ENCODE measurements at regions not wholly inside any gene's neighbourhood (a gene's known extent, or its start where the extent isn't known, plus 50 kb on each side); places are given as distances from the start of the nearest gene placed in this dataset.

- H3K14ac ChIP-seq (ENCODE audit: low read length) = no peak overlapping the region
- H3K18ac ChIP-seq (ENCODE audit: low read length) = no peak overlapping the region
- no peaks in the 10 kb centered on the region for H3K9me3 ChIP-seq (ENCODE audit: insufficient read depth, low read depth, low read length)
- H3K27ac ChIP-seq (ENCODE audit: low read depth, low read length) = no peak overlapping the region
- no peak overlapping the region for H2AK5ac ChIP-seq (ENCODE audit: low read length)
- H3K79me1 ChIP-seq (ENCODE audit: low read length) = no peaks in the 10 kb centered on the region
- no peak overlapping the region for H3K4me3 ChIP-seq (ENCODE audit: low read depth, low read length)
- no peak overlapping the region for H2AFZ ChIP-seq (ENCODE audit: insufficient read depth, low read length, poor library complexity)
- H3K27me3 ChIP-seq (ENCODE audit: insufficient read depth, low read length) = no peaks in the 10 kb centered on the region
- H3K4me2 ChIP-seq (ENCODE audit: low read length) = no peak overlapping the region
- H2BK5ac ChIP-seq (ENCODE audit: low read depth, low read length, poor library complexity) = no peak overlapping the region
- no peak for DNase-seq
- no peak overlapping the region for H4K8ac ChIP-seq (ENCODE audit: low read depth, low read length)
- no CpG with 5 or more reads among the region's 10 CpGs for WGBS (ENCODE audit: extremely low coverage, insufficient coverage, insufficient read length)
- H4K91ac ChIP-seq (ENCODE audit: low read depth, low read length) = no peak overlapping the region
- H2BK120ac ChIP-seq (ENCODE audit: insufficient read depth, low read length, poor library complexity) = no peak overlapping the region
- no peak overlapping the region for H2BK12ac ChIP-seq (ENCODE audit: low read length)
- H3K23ac ChIP-seq (ENCODE audit: low read length) = no peak overlapping the region
- no peaks in the 10 kb centered on the region for H3K79me2 ChIP-seq (ENCODE audit: control insufficient read depth, insufficient read depth, low read length, poor library complexity)
- no peaks in the 10 kb centered on the region for H3K36me3 ChIP-seq (ENCODE audit: control insufficient read depth in 1 of 2, insufficient read depth in 2 of 2, low read length in 2 of 2)
- H3K4ac ChIP-seq (ENCODE audit: low read depth, low read length) = no peak overlapping the region
- peaks cover 0 to 3% of the 10 kb centered on the region in 2 experiments for H3K4me1 ChIP-seq (ENCODE audit: control insufficient read depth in 1 of 2, insufficient read depth in 2 of 2, low read length in 2 of 2)
- no peak overlapping the region for H3K9ac ChIP-seq (ENCODE audit: low read length)
- H4K12ac ChIP-seq (ENCODE audit: low read depth, low read length) = no peak overlapping the region
These were observed 614.5 kb upstream of the LCORL start for GRCh38 chr4:18636001-18636585.

GRCh38 chr4:18635531-18635930 lies 614.0 kb upstream of the LCORL start:
- H3K14ac ChIP-seq (ENCODE audit: low read length) = no peak overlapping the region
- no peak overlapping the region for H3K4me2 ChIP-seq (ENCODE audit: low read length)
- H4K12ac ChIP-seq (ENCODE audit: low read depth, low read length) = no peak overlapping the region
- H3K4me3 ChIP-seq (ENCODE audit: low read depth, low read length) = no peak overlapping the region
- DNase-seq = no peak
- no peak overlapping the region for H2BK5ac ChIP-seq (ENCODE audit: low read depth, low read length, poor library complexity)
- no peaks in the 10 kb centered on the region for H3K79me2 ChIP-seq (ENCODE audit: control insufficient read depth, insufficient read depth, low read length, poor library complexity)
- whole genome bisulfite sequencing (ENCODE audit: extremely low coverage, insufficient coverage, insufficient read length) = no CpG with 5 or more reads among the region's 3 CpGs
- H2AFZ ChIP-seq (ENCODE audit: insufficient read depth, low read length, poor library complexity) = no peak overlapping the region
- H3K23ac ChIP-seq (ENCODE audit: low read length) = no peak overlapping the region
- no peak overlapping the region for H3K4ac ChIP-seq (ENCODE audit: low read depth, low read length)
- H2AK5ac ChIP-seq (ENCODE audit: low read length) = no peak overlapping the region
- no peak overlapping the region for H3K18ac ChIP-seq (ENCODE audit: low read length)
- H3K36me3 ChIP-seq (ENCODE audit: control insufficient read depth in 1 of 2, insufficient read depth in 2 of 2, low read length in 2 of 2) = no peaks in the 10 kb centered on the region
- peaks cover 0 to 3% of the 10 kb centered on the region in 2 experiments for H3K4me1 ChIP-seq (ENCODE audit: control insufficient read depth in 1 of 2, insufficient read depth in 2 of 2, low read length in 2 of 2)
- H3K27ac ChIP-seq (ENCODE audit: low read depth, low read length) = no peak overlapping the region
- H3K27me3 ChIP-seq (ENCODE audit: insufficient read depth, low read length) = no peaks in the 10 kb centered on the region
- no peak overlapping the region for H3K9ac ChIP-seq (ENCODE audit: low read length)
- H4K91ac ChIP-seq (ENCODE audit: low read depth, low read length) = no peak overlapping the region
- no peak overlapping the region for H2BK12ac ChIP-seq (ENCODE audit: low read length)
- no peak overlapping the region for H4K8ac ChIP-seq (ENCODE audit: low read depth, low read length)
- H2BK120ac ChIP-seq (ENCODE audit: insufficient read depth, low read length, poor library complexity) = no peak overlapping the region
- H3K9me3 ChIP-seq (ENCODE audit: insufficient read depth, low read depth, low read length) = peaks cover 5% of the 10 kb centered on the region
- no peaks in the 10 kb centered on the region for H3K79me1 ChIP-seq (ENCODE audit: low read length)

- no peak overlapping the region for H3K18ac ChIP-seq (ENCODE audit: low read length)
- no peak overlapping the region for H3K14ac ChIP-seq (ENCODE audit: low read length)
- H3K4me2 ChIP-seq (ENCODE audit: low read length) = no peak overlapping the region
- H3K9ac ChIP-seq (ENCODE audit: low read length) = no peak overlapping the region
- H3K27me3 ChIP-seq (ENCODE audit: insufficient read depth, low read length) = no peaks in the 10 kb centered on the region
- no peaks in the 10 kb centered on the region for H3K36me3 ChIP-seq (ENCODE audit: control insufficient read depth in 1 of 2, insufficient read depth in 2 of 2, low read length in 2 of 2)
- H3K4ac ChIP-seq (ENCODE audit: low read depth, low read length) = no peak overlapping the region
- no peak overlapping the region for H2BK120ac ChIP-seq (ENCODE audit: insufficient read depth, low read length, poor library complexity)
- H3K27ac ChIP-seq (ENCODE audit: low read depth, low read length) = no peak overlapping the region
- no peak overlapping the region for H2BK5ac ChIP-seq (ENCODE audit: low read depth, low read length, poor library complexity)
- H4K8ac ChIP-seq (ENCODE audit: low read depth, low read length) = no peak overlapping the region
- no peak overlapping the region for H4K12ac ChIP-seq (ENCODE audit: low read depth, low read length)
- H2BK12ac ChIP-seq (ENCODE audit: low read length) = no peak overlapping the region
- no peak overlapping the region for H3K4me3 ChIP-seq (ENCODE audit: low read depth, low read length)
- H2AFZ ChIP-seq (ENCODE audit: insufficient read depth, low read length, poor library complexity) = no peak overlapping the region
- no peak for DNase-seq
- H3K79me2 ChIP-seq (ENCODE audit: control insufficient read depth, insufficient read depth, low read length, poor library complexity) = no peaks in the 10 kb centered on the region
- H3K4me1 ChIP-seq (ENCODE audit: control insufficient read depth in 1 of 2, insufficient read depth in 2 of 2, low read length in 2 of 2) = peaks cover 0 to 3% of the 10 kb centered on the region in 2 experiments
- no peak overlapping the region for H3K23ac ChIP-seq (ENCODE audit: low read length)
- no peak overlapping the region for H4K91ac ChIP-seq (ENCODE audit: low read depth, low read length)
- H2AK5ac ChIP-seq (ENCODE audit: low read length) = no peak overlapping the region
- H3K79me1 ChIP-seq (ENCODE audit: low read length) = no peaks in the 10 kb centered on the region
- H3K9me3 ChIP-seq (ENCODE audit: insufficient read depth, low read depth, low read length) = peaks cover 8% of the 10 kb centered on the region
These were observed 610.0 kb upstream of the LCORL start for GRCh38 chr4:18631586-18631985.

GRCh38 chr4:18630218-18631110 lies 608.9 kb upstream of the LCORL start:
- Histone ChIP-seq H2AFZ (ENCODE audit: insufficient read depth, low read length, poor library complexity) (no peak overlapping the region), H3K4ac (ENCODE audit: low read depth, low read length) (no peak overlapping the region), H4K12ac (ENCODE audit: low read depth, low read length) (no peak overlapping the region), H2BK12ac (ENCODE audit: low read length) (no peak overlapping the region), H2AK5ac (ENCODE audit: low read length) (no peak overlapping the region), H3K79me1 (ENCODE audit: low read length) (no peaks in the 10 kb centered on the region), H4K8ac (ENCODE audit: low read depth, low read length) (no peak overlapping the region), H3K9me3 (ENCODE audit: insufficient read depth, low read depth, low read length) (peaks cover 8% of the 10 kb centered on the region), H3K14ac (ENCODE audit: low read length) (no peak overlapping the region), H4K91ac (ENCODE audit: low read depth, low read length) (no peak overlapping the region), H3K18ac (ENCODE audit: low read length) (no peak overlapping the region), H3K9ac (ENCODE audit: low read length) (no peak overlapping the region), H3K23ac (ENCODE audit: low read length) (no peak overlapping the region), H2BK120ac (ENCODE audit: insufficient read depth, low read length, poor library complexity) (no peak overlapping the region), H3K4me1 (ENCODE audit: control insufficient read depth in 1 of 2, insufficient read depth in 2 of 2, low read length in 2 of 2) (peaks cover 0 to 3% of the 10 kb centered on the region in 2 experiments), H3K27me3 (ENCODE audit: insufficient read depth, low read length) (no peaks in the 10 kb centered on the region), H3K79me2 (ENCODE audit: control insufficient read depth, insufficient read depth, low read length, poor library complexity) (no peaks in the 10 kb centered on the region), H3K27ac (ENCODE audit: low read depth, low read length) (no peak overlapping the region), H2BK5ac (ENCODE audit: low read depth, low read length, poor library complexity) (no peak overlapping the region), H3K36me3 (ENCODE audit: control insufficient read depth in 1 of 2, insufficient read depth in 2 of 2, low read length in 2 of 2) (no peaks in the 10 kb centered on the region), H3K4me2 (ENCODE audit: low read length) (no peak overlapping the region), H3K4me3 (ENCODE audit: low read depth, low read length) (no peak overlapping the region)
- no peak for DNase-seq
- no CpG with 5 or more reads among the region's 29 CpGs for WGBS (ENCODE audit: extremely low coverage, insufficient coverage, insufficient read length)
